C4-2B (cell line): ENCODE measurements at regions not wholly inside any gene's neighbourhood (a gene's known extent, or its start where the extent isn't known, plus 50 kb on each side); places are given as distances from the start of the nearest gene placed in this dataset.

Experiments used
- CTCF ChIP-seq: fragments of 450-650 bp; conservative IDR thresholded peaks from 2 replicates; pipeline ENCODE4 v1.5.1; 2017; ENCODE audit warnings: mild to moderate bottlenecking
- ZFX ChIP-seq: fragments of 450-650 bp; IDR thresholded peaks from 2 replicates; pipeline ENCODE4 v1.6.1; 2017

DNA sequence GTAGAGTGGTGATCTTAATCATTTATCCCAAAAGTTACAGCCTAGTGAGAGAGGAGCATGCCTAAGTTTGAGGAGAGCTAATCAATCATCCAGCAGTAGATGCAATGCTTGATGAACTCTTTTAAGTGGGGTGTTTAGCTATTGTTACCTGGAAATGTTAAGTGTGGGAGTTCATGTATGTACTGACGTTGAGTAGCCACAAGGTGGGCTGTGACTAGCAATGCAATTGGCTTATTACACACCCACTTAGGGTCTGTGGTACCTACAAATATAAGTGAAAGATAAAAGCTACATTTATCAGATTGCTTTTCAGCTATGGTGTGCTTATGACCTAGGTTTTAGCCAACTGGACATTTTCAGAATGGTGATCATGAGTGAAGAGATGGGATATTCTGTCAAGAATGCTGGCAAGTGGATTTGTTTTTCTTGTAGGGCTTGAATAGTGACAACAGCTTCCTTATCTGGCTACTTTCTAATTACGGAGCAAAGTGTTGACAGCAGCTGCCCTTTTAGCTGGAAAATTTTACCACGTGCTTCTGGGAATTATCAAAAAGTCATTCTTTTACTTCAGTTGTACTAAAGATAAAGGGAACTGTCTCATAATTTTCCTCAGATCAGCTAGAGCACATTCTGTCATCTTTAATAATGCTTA, 170.6 kb downstream of the POSTN start:
- TF ChIP-seq CTCF (peak; percentile 10; the same call in 1 of the 2 replicates), ZFX (no peak)
